SK-N-MC (cell line): ENCODE measurements at regions not wholly inside any gene's neighbourhood (a gene's known extent, or its start where the extent isn't known, plus 50 kb on each side); places are given as distances from the start of the nearest gene placed in this dataset.

Experiments
- EZH2 ChIP-seq: fragments of 200-600 bp; sonication (generic); IDR thresholded peaks from one replicate; pipeline ENCODE4 v1.6.1; 2017; ENCODE audit warnings: antibody characterized with exemption
- FOXP2 ChIP-seq: optimal IDR thresholded peaks from 2 replicates; pipeline ENCODE3; 2011; ENCODE audit warnings: mild to moderate bottlenecking, moderate library complexity; ENCODE audit not compliant: insufficient read depth; ENCODE audit errors: extremely low read length, control extremely low read depth
- POLR2AphosphoS5 ChIP-seq: IDR thresholded peaks from 2 replicates; pipeline ENCODE4 v1.6.1; 2012; ENCODE audit warnings: mild to moderate bottlenecking, low read depth, low read length, borderline replicate concordance

- TF ChIP-seq POLR2AphosphoS5: no peak
- TF ChIP-seq EZH2: no peak
- TF ChIP-seq FOXP2: no peak
These were observed 91.3 kb downstream of the MFAP3L start for GRCh38 chr4:169934794-169935429.
